OCI-LY3 (cell line): ENCODE measurements at regions not wholly inside any gene's neighbourhood (a gene's known extent, or its start where the extent isn't known, plus 50 kb on each side); places are given as distances from the start of the nearest gene placed in this dataset.

Source experiments
- EZH2phosphoT487 ChIP-seq: fragments of 200-600 bp; shearing (Covaris generic); IDR thresholded peaks from 2 replicates; pipeline ENCODE4 v1.6.1; 2018; ENCODE audit warnings: antibody characterized with exemption, mixed run types, low read depth
- TF ChIP-seq, protein P1 (sequence below): fragments of 200-600, 300-600 bp; sonication (generic); IDR thresholded peaks from 2 replicates; pipeline ENCODE4 v1.5.1; 2014; ENCODE audit warnings: antibody characterized with exemption, low read length, low read depth

DNA sequence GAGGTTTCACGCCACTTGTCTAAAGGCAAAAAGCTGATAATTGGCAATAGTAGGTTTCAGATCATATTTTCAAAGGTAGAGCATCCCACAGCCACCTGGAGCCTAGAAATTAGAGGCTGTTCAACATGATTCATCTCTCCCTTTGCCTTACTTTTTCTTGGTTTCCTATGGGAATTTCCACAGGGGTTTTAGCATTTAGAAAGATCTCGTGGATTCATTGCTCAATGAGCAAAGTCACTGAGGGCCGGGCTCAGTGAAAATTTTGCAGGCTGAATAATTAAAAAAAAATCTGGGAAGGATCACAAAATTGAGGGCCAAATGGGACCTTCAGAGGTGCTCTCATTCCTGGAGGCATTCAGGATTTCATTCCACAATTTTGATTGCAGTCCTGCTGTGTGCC, 137.1 kb downstream of the VAPA start:
- TF ChIP-seq, protein P1, sequence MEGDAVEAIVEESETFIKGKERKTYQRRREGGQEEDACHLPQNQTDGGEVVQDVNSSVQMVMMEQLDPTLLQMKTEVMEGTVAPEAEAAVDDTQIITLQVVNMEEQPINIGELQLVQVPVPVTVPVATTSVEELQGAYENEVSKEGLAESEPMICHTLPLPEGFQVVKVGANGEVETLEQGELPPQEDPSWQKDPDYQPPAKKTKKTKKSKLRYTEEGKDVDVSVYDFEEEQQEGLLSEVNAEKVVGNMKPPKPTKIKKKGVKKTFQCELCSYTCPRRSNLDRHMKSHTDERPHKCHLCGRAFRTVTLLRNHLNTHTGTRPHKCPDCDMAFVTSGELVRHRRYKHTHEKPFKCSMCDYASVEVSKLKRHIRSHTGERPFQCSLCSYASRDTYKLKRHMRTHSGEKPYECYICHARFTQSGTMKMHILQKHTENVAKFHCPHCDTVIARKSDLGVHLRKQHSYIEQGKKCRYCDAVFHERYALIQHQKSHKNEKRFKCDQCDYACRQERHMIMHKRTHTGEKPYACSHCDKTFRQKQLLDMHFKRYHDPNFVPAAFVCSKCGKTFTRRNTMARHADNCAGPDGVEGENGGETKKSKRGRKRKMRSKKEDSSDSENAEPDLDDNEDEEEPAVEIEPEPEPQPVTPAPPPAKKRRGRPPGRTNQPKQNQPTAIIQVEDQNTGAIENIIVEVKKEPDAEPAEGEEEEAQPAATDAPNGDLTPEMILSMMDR, result no peak
- TF ChIP-seq EZH2phosphoT487, result no peak
